Activated CD4-positive, alpha-beta T cell treated with anti-CD3 and anti-CD28 coated beads, Interleukin-2, amount 50 U/mL, for 48 hours (primary cell): ENCODE measurements at regions not wholly inside any gene's neighbourhood (a gene's known extent, or its start where the extent isn't known, plus 50 kb on each side); places are given as distances from the start of the nearest gene placed in this dataset.

Experiments
- DNase-seq, 2 experiments: peaks; one replicate each; pipeline ENCODE4 v3.0.0-alpha.2; 2020

DNA sequence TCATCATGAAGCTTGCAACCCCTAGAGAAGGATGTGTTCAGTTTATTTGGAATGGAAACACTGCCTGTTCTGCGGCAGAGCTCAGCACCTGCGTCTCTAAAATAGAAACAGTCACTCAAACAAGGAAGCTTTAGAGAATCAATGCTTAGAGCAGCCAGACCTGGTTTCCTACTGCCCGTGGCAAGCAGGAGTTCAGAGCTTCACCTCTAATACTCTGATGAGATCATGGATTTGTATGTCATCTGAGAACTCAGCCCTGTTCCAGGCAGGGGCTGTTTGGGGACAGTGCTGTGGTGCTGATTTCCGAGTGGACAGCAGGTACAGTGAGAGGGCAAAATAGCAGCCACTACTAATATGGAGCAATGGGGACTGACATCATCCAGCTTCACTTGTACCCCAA, 236.0 kb upstream of the IRX1 start:
- DNase-seq = no peak

DNA sequence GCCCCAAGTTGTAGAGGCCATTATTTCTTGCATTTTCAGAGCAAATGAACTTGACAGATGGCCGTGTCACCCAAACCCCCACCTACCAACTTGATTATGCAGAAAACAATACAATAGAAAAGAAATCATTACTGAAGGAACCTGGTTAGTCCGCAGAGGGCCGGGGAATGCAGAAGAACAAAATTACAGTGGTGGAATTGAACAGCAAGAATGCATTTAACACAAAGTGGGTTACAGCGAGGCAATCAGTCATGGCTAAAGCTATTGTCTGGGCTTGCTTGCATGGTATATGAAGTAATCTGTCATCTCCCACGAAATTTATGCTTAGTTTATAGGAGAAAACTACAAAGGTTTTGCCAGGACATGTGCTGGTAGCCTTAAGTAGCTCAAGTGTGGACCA, 238.3 kb upstream of the IRX1 start:
- DNase-seq = no peak

DNA sequence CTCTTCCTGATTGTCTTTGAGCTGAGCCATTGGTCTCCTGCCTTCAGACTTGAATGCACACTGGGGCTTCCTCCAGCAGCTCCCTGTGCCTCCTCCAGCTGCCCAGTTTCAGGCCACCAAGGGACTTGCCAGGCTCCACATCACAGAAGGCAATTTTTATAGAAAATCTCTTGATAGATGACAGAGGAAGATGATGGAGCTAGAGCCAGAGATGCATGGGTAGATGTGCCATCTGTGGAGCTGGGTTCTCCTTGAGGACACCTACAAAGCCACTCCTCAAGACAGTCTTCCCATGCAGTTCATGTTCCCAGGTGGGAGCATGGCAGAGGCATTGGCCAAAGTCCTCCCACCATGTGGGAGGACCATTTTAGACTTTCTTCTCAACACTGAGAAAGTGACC, 239.6 kb upstream of the IRX1 start:
- no peak for DNase-seq

DNA sequence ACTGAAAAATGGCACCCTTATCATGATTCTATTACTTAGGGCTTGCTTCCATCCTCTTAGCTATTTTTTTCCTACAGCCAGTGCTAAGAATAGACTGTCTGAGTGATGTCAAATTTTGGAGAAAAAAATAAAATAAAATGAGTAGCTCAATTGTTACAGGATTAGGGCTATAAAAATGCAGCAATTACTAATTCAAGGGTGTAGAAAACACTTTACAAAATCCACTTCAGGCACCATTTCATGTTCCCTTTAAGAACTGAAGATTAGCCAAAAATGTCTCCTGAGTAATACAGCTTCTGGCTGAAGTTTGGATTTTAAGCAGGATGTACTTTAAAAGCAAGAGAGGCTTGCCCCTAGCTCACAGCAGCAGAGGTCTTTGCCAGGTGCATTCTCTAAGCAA, 240.5 kb upstream of the IRX1 start:
- DNase-seq = no peak

DNA sequence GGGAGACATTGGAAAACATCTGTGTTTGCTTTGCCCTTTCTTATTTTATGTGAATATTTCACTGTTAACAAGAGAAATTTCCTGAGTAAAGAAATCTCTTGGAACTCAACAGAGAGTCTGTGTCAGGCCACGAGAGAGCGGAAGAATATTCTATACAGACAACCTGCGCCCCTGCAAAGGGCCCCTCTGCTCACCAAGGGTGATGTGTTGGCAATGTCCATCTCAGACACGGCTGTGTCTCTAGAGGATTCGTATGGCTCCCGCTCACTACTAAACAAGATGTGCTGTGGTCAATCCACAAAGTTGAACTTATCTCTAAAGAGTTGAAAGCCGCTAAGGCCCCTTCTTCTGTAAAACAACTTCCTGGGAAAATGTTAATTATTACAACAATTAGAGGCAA, 241.0 kb upstream of the IRX1 start:
- DNase-seq = no peak

DNA sequence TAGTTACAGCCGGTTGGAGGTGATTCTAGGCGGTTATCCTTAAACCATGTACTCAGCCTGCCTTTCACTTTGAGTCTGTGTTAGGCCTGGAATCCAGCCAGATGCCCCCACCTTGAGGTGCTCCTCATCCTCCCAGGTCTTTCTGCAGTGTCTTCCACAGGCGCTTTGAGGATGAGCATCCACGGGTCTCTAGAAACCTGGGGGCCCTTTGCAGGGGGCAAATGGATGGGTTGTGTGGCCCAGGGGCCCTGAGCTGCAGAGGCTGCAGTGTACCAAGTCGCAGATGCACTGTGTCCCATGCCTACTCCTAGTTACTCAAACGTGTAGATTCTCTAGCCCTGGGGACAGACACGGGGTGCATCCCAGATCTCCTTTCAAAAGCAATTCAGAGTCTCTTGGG, 242.1 kb upstream of the IRX1 start:
- DNase-seq = no peak

DNA sequence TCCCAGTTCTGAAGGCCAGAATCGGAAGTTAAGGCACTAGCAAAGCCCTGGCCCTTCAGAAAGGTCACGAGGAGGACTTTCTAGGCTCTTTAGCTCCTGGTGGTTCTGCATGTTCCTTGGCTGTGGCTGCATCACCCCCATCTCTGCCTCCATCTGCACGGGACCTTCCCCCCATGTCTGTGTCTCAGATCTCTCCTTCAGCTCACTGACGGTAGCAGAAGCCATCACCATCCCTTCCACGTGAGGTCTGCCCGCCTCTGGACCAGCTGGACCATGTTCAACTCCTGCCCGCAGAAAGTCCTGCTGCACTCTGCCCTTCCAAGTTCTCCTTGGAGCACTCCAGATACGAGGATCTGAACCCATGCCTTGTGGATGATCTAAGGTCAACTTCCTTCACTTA, 242.9 kb upstream of the IRX1 start:
- DNase-seq = no peak

DNA sequence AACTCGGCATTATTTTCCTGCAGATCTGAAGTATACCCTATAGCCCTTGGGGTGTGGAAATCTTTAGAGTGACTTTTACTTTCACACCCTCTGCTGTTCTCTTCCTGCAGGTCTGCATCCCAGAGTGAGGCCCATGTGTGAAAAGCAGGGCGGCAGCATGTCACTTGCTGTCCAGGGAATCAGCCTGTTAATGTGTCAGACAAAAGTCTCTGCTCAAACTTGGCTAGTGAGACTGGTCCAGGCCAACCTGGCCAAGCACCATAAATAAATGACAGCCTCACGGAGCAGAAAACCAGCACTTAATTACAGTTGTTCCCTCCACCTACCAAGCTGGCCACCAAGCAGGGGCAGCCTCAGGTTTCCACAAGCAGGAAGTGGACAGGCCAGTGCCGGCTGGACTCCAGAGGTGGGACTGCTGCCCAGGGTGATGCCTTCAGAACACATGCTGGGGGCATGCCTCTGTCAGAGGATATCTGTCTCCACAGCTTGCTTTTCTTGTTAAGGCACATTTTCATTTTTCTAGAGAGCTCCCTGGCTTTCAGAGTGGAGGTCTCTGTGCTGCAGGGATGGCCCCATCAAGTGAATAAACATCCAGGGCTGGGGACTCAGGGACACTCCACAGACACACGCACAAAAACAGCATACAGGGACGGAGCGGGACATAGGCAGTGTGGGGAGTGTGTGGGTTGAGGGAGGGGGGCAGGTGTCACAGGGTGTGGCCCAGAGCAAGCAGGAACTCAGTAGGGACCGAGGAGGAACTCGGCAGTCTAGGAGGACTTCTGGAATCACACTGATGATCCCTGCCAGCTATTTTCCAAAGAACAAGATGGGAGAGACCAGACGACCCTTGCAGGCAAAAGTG, 243.8 kb upstream of the IRX1 start:
- DNase-seq = no peak

DNA sequence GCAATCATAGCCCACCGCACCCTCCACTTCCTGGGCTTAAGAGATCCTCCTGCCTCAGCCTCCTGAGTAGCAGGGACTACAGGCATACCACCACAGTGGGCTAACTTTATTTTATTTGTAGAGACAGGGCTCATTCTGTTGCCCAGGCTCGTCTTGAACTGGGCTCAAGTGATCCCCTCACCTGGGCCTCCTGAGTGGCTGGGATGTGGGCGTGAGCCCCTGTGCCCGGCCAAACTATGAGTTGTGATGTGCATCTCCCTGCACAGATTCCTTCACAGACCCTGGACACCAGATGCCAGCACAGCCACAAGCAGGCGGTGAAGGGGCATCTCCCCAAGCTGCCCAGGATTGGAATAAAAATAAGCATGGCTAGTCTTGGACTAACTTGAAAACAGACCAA, 244.9 kb upstream of the IRX1 start:
- no peak for DNase-seq

DNA sequence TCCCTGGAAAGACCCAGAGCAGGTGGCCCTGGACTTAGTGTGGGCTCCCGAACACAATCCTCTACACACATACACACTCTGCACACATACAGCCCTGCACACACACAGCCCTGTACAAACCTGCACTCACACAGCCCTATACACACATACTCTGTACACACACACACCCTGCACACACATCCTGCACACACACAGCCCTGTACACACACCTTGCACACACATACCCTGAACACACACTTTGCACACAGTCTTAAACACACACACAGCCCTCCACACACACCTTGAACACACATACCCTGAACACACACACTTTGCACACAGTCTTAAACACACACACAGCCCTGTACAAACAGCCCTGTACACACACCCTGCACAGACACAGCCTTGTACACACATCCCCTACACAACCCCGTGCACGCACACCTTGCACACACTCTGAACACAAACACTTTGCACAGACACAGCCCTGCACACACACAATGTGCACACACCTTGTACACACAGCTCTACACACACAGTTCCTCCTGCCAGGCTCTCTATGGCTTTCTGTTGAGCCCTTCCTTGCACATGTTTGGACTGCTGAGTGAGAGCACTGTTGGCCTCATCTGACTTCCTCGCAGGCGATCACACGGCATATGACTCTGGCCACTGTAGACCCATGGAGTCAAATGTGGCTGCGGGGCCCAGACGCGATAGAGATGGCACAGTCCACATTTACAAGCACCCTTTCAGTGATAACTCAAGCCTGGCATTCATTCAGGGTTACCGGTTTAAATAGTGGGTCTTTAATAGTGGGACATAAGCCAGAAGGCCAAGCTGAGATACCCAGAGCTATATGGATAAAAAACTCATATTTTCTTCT, 245.7 kb upstream of the IRX1 start:
- DNase-seq = no peak

DNA sequence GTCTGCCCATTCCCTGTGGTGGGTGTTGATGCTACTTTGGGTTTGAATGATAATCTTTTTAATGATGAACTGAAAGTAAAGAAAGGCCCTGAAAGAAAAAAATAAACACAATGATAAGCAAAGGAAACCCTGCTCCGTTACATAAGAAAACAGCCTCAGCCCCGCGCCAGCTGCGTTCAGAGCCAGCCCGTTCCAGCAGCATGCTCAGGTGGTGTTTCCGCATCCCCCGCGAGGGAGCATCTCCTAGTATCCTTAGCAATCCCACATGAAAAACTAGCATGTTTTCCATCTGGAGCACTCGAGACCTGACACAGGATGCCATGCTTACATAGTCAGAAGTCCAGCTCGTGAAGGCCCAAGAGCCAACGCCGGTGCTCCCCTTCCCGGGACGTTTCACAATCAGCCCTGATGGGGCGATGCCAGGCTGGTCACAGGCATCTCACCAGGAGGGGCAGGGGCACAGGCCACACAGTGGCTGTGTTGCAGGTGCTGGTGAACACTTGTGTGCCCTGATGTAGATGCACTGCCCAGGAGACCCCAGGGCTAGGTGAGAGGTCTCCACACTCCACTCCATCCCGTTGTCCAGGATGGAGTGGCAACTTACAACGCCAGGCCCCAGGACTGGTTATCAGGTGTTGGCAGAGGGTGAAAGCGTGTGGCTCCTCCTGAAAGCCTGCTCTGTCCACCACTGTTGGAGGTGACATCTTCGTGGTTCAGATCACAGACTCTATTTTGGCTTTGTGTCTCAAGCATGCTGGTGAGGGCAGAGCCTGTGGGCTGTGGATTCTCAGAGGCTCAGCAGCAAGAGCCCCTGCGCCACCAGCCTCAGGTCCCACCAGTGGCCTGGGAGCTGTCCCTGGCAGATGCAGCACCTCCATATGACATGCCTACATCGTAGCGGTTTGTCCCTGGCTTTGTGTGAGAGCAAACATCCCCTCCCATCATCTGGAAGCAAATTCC, 246.8 kb upstream of the IRX1 start:
- no peak for DNase-seq

DNA sequence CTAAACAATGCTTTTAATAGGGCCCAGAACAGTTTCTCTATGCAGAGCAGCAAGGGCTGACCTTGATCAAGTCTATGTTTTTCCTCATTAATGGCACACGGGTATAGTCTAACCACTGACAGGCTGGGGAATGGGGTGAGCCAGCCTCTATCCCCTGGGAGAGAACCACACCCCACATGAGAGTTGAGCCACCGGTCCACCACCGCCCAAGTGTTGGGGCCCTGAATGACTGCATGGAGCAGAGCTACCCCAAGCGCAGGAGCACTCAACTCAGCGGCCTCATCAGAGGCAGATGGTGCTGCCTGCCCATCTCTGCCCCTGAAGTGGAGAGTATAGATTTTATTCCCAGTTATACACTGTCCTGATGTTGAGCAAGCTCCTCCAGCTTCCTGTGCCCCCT, 247.9 kb upstream of the IRX1 start:
- no peak for DNase-seq

DNA sequence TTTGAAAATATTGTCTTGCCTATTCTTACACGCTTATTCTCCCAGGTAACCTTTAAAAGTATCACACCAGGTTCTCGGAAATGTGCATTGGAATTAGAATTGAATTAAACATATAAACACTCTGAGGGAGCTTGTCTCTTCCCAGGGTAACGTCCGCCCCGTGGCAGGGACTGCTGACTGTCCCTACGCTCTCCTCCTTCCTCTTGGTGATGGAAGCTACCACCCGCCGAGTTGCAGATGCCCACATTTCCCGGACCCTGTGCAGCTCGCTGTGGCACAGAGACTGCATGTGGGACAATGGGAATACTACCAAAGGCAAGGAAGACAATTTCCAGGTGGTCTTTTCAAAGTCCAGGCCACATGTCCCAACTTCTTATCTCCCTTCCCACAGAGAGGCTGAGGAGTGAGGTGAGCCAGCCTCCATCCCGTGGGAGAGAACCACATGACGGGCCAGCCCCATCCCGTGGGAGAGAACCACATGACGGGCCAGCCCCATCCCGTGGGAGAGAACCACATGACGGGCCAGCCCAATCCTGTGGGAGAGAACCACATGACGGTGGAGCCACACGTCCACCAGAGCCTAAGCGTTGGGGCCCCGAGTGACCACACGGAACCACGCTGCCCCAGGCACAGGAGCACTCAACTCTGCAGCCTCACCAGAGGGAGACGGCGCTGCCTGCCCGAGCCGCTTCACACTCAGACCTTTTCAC, 249.4 kb upstream of the IRX1 start:
- no peak for DNase-seq

DNA sequence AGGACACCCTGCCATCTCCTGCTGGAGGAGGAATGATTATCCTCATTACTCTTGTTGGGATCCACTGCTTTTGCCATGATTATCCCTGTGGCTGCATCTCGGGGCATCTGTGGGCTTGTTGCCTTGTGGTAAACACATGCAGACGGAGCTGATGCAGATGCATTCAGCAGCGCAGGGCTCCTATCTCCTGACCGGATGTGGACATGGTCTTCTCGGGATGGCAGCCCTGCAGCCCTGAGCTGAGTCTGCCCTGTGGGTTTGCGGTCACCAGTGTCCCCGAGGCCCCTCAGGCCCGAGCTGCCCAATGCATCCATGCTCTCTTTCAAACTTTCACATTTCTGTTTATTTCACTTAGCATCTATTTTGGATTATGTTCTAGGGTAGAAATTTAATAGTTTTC, 250.4 kb upstream of the IRX1 start:
- DNase-seq = no peak

DNA sequence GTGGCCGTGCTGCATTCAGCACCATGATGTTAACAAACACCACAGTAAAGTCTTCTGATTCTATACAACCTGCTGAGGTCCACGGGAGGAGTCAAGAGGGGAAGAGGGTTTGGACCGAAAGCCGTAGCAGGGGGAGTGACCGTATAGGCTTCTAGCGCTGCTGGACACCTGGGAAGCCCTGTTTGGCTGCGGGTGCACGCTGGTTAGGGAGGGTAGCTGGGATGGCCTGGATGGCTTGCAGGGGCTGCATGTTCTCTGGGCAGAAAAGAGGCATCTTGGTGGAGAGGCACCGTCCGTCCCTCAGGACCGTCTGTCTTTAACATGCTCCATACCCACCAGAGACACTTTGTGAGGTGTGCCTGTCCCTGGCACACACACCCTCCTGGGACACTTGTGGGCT, 251.0 kb upstream of the IRX1 start:
- no peak for DNase-seq

DNA sequence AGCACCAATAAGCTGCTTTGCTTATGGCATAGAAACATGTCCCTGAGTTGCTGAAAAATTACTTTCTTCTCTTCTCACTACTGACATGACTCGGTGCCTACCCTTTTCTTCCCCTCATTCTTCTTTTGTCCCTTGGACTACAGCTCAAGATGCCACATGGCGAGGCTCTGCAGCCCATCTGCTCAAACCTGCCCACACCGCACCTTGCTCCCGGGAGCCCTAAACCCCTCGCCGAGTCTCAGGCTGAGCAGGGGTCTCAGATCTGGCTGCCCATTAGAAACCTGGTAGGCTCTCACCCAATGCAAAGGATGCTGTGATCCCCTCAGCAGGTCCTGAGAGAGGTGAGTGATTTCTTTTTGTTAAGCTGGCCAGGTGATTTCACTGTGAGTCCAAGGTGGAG, 251.7 kb upstream of the IRX1 start:
- DNase-seq = no peak

DNA sequence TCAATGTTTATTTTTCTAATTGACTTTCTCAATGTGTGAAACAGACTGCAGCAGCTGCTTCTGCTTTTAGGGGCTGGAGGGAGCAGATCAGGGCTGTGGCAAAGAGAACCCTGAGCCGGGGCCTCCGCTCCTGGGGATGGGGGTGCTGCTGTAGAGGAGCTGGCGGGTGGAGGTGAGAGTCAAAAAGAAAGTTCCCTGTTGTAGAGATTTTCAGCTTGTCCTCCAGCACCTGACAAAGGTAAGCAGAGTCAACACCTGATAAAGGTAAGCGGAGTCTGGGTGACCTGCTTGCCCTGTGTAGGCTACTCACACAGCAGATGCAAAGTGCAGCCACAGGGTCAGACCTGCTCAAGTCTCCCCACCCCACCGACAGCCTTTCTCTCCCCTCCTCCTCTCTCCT, 252.4 kb upstream of the IRX1 start:
- no peak for DNase-seq

DNA sequence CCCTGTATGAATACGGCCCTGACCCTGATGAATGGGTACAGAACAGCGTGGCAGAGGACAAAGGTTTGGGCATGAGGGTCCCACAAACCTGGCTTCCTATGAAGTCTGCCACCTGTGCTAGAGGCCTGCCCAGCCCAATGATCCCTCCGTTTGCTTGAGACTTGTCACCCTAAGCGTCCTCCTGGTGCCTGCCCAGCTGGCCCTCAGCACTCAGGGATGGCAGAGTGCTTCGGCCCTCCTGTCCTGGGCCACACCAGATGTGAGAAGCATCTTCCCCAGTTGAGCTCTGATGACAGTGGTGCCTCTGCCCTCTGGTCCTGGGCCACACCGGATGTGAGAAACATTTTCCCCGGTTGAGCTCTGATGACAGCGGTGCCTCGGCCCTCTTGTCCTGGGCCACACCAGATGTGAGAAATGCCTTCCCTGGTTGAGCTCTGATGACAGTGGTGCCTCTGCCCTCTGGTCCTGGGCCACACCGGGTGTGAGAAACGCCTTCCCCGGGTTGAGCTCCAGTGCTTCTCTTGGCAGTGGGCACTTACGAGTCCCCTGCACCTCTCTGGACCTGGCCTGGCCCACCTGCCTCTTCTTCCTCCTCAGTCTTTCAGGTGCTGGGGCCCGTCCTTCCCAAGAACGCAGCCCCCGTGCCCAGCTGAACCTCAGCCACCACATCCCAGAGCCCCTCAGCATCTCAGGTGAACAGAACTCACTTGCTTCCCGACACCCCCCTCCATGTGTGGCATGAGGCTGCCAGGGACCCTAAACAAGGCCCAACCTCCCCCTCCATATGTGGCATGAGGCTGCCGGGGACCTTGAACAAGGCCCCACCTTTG, 253.1 kb upstream of the IRX1 start:
- DNase-seq = no peak

DNA sequence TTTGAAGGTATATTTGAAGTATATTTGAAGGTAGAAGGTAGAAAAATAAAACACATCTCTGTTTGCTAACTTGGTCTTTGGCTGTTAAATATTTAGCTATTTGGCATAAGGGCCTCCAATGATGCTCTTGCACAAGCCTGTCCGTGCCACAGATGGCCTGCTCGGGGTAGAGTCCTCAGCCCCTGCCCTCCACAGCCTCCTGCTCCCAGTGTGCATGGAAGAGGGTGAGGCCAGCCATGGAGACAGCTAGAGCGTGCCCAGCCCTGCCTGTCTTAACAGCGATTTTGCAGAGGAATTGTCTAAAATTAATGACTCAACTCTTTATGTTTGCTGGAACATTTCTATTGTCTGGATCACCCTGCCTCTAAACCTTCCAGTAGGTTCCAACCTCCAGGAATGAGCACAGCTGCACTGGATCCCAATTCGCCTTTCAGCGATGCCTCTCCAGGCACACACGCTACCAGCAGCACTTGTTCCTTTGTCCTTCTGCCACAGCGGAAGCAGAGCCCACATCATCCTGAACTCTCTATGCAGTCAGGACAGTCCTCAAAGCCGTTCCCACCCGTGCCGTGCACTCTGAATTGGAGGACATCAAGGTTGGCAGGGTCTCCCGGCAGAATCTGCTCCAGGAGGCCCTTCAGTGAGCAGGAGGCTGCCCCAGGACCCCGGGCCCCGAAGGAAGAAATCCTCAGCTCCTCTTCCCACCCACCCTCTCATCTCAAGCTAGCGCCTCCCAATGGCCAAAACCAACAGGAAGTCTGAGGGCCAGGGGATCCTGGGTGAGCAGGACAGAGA, 254.0 kb upstream of the IRX1 start:
- no peak for DNase-seq

DNA sequence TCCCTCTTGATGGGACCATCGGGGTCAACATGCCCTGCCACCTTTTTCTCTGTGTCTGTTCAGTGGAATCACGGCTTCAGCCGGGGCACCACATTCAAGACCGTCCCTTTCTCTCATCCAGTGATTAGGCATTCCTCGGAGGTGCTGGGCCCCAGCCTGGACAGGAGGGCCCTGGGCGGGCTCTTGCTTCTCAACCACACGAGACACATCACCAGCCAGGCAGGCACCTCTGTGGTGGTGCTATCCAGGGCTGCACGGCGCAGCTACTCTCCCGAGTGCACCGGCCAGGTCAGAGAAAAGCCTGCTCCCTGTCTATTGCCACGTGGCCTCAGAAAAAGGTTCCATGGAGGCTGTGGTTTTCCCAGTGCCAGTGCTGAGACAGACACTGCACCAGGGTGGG, 255.2 kb upstream of the IRX1 start:
- no peak for DNase-seq

DNA sequence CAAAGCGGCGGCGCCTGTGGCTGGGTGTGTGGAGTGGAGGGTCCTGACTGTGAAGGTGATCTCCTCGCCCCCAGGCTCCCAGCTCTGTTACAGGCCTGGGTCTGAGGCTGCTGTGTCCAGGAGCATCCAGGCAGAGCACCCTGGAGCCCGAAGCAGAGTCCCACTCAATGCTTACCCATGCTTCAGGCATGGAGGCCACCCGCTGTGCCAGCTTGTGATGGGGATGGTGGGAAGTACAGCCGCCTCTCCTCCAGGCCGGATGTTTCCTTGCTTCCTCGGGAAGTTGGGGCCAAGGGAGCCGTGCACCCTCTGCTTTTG, 255.9 kb upstream of the IRX1 start:
- no peak for DNase-seq
